ENCODE measurements at regions not wholly inside any gene's neighbourhood (a gene's known extent, or its start where the extent isn't known, plus 50 kb on each side); places are given as distances from the start of the nearest gene placed in this dataset.

DNA sequence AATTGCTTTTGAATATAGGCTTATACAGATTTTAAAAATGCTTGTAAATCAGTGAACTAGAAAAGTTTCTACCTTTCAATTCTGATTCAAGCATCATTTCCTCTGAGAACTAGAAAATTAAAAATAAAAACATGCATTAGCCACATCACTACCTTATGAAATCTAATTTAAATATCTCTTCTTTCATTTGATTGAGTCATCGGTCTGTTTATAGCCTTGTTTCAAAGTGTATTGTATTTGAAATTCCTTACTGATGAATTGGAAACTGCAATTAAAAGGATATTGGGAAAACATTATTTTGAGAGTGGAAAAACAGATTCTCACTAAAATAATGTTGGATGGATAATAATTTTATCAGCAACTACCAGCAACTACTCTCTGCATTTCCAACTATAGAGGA lies 717.7 kb upstream of the FAM98A start:
- TF ChIP-seq, protein P1, sequence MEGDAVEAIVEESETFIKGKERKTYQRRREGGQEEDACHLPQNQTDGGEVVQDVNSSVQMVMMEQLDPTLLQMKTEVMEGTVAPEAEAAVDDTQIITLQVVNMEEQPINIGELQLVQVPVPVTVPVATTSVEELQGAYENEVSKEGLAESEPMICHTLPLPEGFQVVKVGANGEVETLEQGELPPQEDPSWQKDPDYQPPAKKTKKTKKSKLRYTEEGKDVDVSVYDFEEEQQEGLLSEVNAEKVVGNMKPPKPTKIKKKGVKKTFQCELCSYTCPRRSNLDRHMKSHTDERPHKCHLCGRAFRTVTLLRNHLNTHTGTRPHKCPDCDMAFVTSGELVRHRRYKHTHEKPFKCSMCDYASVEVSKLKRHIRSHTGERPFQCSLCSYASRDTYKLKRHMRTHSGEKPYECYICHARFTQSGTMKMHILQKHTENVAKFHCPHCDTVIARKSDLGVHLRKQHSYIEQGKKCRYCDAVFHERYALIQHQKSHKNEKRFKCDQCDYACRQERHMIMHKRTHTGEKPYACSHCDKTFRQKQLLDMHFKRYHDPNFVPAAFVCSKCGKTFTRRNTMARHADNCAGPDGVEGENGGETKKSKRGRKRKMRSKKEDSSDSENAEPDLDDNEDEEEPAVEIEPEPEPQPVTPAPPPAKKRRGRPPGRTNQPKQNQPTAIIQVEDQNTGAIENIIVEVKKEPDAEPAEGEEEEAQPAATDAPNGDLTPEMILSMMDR (conservative IDR thresholded peaks at IDR 0.05; ENCODE audit: low read length) = no peak
- no peak for TF ChIP-seq EZH2phosphoT487 (IDR thresholded peaks at IDR 0.05; ENCODE audit: borderline replicate concordance, low read depth, low read length)

Measured in OCI-LY7 (cell line).